NCI-H524 treated with DMSO at 0.1 percent for 48 hours (cell line): ENCODE measurements at regions not wholly inside any gene's neighbourhood (a gene's known extent, or its start where the extent isn't known, plus 50 kb on each side); places are given as distances from the start of the nearest gene placed in this dataset.
"Not testable (repeated sequence)": the region's sequence is repeated elsewhere in the genome, so short reads cannot be mapped to it uniquely, and the experiment has no call there.

Experiments
- DNase-seq: peaks from one replicate; lab custom pipeline; 2025; lab: John Stamatoyannopoulos, UW

DNA sequence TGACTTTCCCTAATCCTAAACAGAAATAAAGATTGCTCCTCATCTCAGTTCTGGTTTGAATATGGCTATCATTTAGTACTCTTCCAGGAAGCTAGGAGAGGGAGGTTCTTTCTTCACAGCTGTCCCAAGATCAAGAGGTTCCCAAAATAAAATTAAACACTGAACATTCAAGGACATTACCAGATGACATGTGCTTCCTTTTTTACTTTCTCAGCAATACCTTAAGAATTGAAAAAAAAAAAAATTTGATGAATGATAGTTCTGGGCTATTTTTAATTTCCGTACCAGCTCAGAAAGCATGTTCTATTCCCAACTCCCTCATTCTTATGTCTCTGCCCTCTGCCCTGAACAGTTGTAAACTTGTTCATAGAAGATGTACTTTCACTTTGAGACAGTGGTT is 61.7 kb upstream of the MYL1 start:
- DNase-seq, result no peak

DNA sequence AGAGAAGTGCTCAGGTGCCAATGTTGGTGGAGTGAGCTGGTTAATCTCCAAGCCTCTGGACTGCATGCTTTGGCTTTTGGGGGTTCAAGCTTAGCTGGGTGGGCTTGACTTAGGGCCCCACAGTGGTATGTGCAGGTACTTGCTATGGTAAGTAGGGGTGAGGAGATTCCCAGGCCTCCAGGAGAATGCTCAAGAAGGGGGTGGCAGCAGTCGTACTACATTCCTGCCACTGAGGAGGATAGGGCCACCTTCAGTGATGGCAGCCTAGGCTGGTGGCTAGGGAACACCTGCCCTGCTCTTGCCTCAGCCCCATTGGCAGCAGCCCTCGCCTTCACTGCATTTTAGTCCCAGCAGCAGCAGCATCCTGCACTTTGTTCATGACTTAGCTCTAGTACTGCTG is 55.6 kb upstream of the MYL1 start:
- DNase-seq, result no peak

DNA sequence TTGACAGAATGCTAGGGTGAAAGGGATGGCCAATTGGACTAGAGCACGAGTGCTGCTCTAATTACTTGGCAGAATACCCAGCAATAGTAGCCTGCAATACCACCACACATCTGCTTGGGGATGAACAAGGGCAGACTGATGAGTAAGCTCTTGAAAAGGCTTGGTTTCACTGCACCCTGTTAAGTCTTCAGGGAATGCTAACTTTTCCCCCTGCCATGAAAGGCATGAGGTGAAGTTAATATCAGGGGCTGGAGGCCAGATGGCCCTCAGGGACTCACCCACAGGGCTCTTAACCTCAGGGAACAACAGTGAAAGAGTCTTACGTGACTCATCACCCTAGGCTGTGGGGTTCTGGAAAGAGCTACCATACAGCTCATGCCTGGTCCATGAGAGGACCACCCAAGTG is 51.7 kb upstream of the MYL1 start:
- peak; percentile 31 for DNase-seq

DNA sequence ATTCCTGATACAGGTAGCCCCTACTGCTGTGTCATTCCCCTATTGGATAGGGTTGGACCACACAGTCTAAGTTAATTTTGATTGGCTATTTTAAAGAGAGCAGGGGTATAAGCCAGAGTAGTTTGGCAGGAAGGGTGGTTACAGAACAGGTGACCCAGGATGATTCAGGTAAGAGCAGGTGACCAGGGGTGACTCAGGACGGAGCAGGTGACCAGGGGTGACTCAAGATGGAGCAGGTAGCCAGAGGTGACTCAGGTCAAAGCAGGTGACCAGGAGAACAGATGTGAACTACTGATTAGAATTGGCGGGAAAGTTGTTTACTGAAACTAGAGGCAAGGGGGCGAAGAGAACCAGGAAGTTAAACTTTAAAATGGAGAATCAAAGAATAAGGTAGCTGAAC is 50.5 kb upstream of the MYL1 start:
- DNase-seq, result not testable (repeated sequence)
